ENCODE measurements at regions not wholly inside any gene's neighbourhood (a gene's known extent, or its start where the extent isn't known, plus 50 kb on each side); places are given as distances from the start of the nearest gene placed in this dataset.
"Not testable (repeated sequence)": the region's sequence is repeated elsewhere in the genome, so short reads cannot be mapped to it uniquely, and the experiment has no call there.

DNA sequence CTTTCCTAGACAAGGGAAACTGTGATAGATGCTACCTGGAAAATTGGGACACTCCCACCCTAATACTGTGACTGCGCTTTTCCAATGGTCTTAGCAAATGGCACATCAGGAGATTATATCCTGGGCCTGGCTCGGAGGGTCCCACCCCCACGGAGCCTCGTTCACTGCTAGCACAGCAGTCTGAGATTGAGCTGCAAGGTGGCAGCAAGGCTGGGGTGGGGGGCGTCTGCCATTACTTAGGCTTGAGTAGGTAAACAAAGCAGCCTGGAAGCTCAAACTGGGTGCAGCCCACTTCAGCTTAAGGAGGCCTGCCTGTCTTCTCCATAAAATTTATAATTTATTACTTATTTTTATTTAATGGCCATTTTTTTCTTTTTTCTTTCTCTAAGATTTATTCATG is 802.1 kb upstream of the SLC39A10 start:
- no peak overlapping the region for H3K4me3 ChIP-seq (ENCODE audit: low read depth, low read length)
- CTCF ChIA-PET = no interaction called here
- DNase-seq (ENCODE audit: low read depth, low spot score) = no peak
- POLR2A ChIA-PET = no interaction called here
- TF ChIP-seq, protein P1, sequence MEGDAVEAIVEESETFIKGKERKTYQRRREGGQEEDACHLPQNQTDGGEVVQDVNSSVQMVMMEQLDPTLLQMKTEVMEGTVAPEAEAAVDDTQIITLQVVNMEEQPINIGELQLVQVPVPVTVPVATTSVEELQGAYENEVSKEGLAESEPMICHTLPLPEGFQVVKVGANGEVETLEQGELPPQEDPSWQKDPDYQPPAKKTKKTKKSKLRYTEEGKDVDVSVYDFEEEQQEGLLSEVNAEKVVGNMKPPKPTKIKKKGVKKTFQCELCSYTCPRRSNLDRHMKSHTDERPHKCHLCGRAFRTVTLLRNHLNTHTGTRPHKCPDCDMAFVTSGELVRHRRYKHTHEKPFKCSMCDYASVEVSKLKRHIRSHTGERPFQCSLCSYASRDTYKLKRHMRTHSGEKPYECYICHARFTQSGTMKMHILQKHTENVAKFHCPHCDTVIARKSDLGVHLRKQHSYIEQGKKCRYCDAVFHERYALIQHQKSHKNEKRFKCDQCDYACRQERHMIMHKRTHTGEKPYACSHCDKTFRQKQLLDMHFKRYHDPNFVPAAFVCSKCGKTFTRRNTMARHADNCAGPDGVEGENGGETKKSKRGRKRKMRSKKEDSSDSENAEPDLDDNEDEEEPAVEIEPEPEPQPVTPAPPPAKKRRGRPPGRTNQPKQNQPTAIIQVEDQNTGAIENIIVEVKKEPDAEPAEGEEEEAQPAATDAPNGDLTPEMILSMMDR (IDR thresholded peaks at IDR 0.05; ENCODE audit: insufficient read depth, low read length, missing control alignments) = no peak

DNA sequence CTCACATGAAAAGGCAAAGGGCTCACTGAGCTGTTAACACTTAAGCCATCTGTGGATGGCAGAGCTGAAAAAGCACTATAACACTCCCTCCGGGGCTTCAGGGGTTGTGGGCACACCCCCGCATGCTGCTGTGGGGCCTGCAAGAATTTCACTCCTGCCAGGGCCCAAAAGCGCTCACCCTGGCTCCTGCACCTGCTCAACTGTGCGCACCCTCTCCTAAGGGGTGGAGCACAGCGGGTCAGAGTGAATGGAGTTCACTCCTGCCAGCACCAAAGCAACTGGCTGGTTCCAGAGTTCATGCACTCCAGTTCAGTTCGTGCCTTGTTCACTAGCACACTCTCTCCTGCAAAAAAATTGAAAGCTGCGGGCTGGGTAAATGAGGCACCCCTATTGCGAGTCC is 814.2 kb upstream of the SLC39A10 start:
- no peak for DNase-seq (ENCODE audit: low read depth, low spot score)
- ChIA-PET CTCF (no interaction called here), POLR2A (no interaction called here)
- H3K4me3 ChIP-seq (ENCODE audit: low read depth, low read length) = no peak overlapping the region
- TF ChIP-seq, protein P1 (IDR thresholded peaks at IDR 0.05; ENCODE audit: insufficient read depth, low read length, missing control alignments) = no peak

DNA sequence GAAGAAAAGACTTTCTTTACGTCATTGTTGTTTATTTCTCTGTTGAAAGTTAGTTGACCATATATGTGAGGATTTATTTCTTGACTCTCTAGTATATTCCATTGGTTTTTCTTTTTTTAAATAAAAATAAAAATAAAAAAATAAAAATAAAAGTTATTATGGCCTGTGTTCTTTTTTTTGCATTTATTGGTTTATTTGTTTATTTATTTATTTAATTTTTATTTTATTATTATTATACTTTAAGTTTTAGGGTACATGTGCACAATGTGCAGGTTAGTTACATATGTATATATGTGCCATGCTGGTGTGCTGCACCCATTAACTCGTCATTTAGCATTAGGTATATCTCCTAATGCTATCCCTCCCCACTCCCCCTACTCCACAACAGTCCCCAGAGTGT is 822.7 kb upstream of the SLC39A10 start:
- H3K4me3 ChIP-seq (ENCODE audit: low read depth, low read length); DNase-seq (ENCODE audit: low read depth, low spot score); POLR2A ChIA-PET; CTCF ChIA-PET: not testable (repeated sequence)

DNA sequence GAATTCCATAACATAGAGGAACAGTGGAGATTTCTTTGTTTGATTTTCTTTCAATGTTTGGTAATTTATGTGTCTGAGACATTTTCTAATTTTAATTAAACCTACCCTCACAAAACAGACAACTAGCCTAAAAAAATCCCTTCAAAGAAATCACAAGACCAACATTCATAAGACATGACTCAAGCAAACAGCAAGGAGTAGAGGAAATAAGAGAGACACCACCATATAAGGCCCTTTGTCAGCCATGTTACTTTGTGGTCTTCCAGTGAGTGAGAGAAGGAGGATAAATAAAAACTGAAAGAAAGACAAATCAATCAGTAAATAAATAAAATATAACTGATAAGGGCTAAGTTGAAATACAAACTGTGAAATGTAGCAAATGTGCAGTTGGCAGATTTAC is 830.8 kb upstream of the SLC39A10 start:
- TF ChIP-seq, protein P1 (IDR thresholded peaks at IDR 0.05; ENCODE audit: insufficient read depth, low read length, missing control alignments) = no peak

DNA sequence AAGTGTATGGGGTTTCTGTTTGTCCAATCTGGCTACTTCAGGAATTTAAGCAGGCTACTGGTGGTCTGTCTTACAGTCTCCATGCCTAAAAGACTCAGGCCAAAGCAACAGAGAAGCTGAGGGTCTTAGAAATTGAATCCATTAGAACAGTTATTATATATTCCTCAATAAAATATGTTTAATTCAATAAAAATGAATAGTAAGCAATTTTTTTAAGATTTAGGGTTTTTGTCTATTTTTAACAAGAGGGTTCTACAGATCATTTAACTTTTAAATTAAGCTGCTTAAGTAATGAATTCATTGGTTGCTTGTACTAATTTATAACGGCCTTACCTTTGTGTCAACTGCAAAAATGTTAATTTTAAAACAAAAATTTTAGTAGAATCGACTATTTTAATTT is 832.6 kb upstream of the SLC39A10 start:
- no peak overlapping the region for H3K4me3 ChIP-seq (ENCODE audit: low read depth, low read length)
- TF ChIP-seq, protein P1 (IDR thresholded peaks at IDR 0.05; ENCODE audit: insufficient read depth, low read length, missing control alignments) = no peak
- ChIA-PET POLR2A (no interaction called here), CTCF (no interaction called here)
- no peak for DNase-seq (ENCODE audit: low read depth, low spot score)

More for the DNA sequence above, 830.8 kb upstream of the SLC39A10 start:
- CTCF ChIA-PET = no interaction called here
- DNase-seq (ENCODE audit: low read depth, low spot score) = no peak
- no peak overlapping the region for H3K4me3 ChIP-seq (ENCODE audit: low read depth, low read length)
- POLR2A ChIA-PET = no interaction called here

DNA sequence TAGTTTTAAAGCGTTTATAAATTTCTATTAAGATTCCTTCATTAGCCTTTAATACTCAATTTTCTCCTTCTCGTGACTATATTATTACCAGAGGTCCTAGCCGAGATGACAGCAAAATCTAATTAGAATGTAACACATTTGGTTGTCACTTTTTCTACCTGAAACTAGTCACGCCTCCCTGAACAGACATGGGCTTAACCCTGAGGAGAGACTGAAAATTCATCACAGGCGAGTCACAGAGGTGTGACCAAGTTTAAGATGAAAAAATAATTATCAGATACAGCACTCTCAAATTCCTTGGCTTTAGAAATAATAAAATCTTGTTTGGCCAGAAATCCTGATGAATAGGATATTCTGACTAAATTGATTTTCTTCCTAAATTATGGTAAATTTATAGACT is 834.4 kb upstream of the SLC39A10 start:
- no peak overlapping the region for H3K4me3 ChIP-seq (ENCODE audit: low read depth, low read length)
- TF ChIP-seq, protein P1 (IDR thresholded peaks at IDR 0.05; ENCODE audit: insufficient read depth, low read length, missing control alignments) = no peak
- ChIA-PET CTCF (no interaction called here), POLR2A (no interaction called here)
- no peak for DNase-seq (ENCODE audit: low read depth, low spot score)

DNA sequence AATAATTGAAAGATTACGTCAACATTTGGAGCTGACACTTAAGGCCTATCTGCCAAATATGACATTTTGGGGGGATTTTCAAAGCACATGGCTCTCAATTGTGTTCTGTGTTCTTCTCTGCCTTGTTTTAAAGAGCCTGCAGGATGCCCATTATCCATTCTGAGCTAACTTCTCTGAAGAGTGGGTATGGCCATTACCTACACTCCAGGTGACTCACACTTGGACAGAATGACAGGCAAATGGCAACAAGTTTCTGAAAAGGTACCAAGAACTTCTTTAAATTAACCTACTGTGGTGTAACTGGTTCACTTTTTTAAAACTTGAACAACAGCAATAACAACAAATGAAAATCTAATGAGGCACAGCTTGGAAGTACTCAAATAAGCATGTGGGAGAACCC is 834.9 kb upstream of the SLC39A10 start:
- H3K4me3 ChIP-seq (ENCODE audit: low read depth, low read length) = no peak overlapping the region
- ChIA-PET CTCF (no interaction called here), POLR2A (no interaction called here)
- TF ChIP-seq, protein P1 (IDR thresholded peaks at IDR 0.05; ENCODE audit: insufficient read depth, low read length, missing control alignments) = no peak
- DNase-seq (ENCODE audit: low read depth, low spot score) = no peak

All from AG04449 (cell line).